ENCODE measurements at regions not wholly inside any gene's neighbourhood (a gene's known extent, or its start where the extent isn't known, plus 50 kb on each side); places are given as distances from the start of the nearest gene placed in this dataset.
A peak's percentile ranks its signal among the peaks of the same experiment; 100 is the strongest.

- intact Hi-C loops (cut with DNase I), result loop anchor here in 1 of 10 donors (10.0 kb wide), 1 partner anchor 55 kb away; no protein-coding TSS in a partner anchor
- peak overlapping the region in 1 of 12 donors; percentile 41 for H3K27ac ChIP-seq
Measured at GRCh38 chr1:226809785-226810571, 60.4 kb upstream of the PSEN2 start.

DNA sequence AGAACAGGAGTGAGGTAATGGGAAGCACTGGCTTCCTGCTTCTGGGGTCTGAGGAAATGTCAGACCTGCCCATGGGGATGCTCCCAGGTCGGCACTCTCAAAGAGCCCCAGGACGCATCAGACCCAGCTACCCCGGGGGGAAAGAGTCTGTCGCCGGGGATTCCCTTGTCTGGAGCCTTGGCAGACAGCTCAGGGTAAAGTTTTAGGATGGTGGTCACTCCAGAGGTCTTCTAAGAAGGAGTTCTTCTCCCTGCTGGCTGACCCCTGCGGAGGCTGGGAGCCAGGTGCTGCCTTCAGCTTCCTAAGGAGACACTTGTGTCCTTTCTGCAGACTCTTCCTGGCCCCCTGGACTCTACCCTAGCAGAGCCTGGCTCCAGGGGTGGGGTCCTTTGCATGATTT lies 61.9 kb upstream of the PSEN2 start:
- intact Hi-C loops (cut with DNase I), result loop anchor here in 1 of 10 donors (10.0 kb wide), 1 partner anchor 54 kb away; no protein-coding TSS in a partner anchor
- no peak for TF ChIP-seq POLR2A (IDR thresholded peaks at IDR 0.05)
- TF ChIP-seq, protein P1, sequence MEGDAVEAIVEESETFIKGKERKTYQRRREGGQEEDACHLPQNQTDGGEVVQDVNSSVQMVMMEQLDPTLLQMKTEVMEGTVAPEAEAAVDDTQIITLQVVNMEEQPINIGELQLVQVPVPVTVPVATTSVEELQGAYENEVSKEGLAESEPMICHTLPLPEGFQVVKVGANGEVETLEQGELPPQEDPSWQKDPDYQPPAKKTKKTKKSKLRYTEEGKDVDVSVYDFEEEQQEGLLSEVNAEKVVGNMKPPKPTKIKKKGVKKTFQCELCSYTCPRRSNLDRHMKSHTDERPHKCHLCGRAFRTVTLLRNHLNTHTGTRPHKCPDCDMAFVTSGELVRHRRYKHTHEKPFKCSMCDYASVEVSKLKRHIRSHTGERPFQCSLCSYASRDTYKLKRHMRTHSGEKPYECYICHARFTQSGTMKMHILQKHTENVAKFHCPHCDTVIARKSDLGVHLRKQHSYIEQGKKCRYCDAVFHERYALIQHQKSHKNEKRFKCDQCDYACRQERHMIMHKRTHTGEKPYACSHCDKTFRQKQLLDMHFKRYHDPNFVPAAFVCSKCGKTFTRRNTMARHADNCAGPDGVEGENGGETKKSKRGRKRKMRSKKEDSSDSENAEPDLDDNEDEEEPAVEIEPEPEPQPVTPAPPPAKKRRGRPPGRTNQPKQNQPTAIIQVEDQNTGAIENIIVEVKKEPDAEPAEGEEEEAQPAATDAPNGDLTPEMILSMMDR (IDR thresholded peaks at IDR 0.05), result no peak

More at GRCh38 chr1:226809785-226810571, 60.4 kb upstream of the PSEN2 start:
- no peaks in the 10 kb centered on the region for H3K36me3 ChIP-seq
- ATAC-seq (no peak), DNase-seq (no peak)
- no peaks in the 10 kb centered on the region for H3K9me3 ChIP-seq
- 90 to 92% (median 91%) methylated on average over 11 of the region's 11 CpGs for WGBS, 4 donors
- no peak overlapping the region for H3K4me3 ChIP-seq
- H3K27me3 ChIP-seq, result no peaks in the 10 kb centered on the region
- peaks cover 0 to 13% (median 11%) of the 10 kb centered on the region in 12 donors for H3K4me1 ChIP-seq
- no peak for TF ChIP-seq POLR2A (IDR thresholded peaks at IDR 0.05)

DNA sequence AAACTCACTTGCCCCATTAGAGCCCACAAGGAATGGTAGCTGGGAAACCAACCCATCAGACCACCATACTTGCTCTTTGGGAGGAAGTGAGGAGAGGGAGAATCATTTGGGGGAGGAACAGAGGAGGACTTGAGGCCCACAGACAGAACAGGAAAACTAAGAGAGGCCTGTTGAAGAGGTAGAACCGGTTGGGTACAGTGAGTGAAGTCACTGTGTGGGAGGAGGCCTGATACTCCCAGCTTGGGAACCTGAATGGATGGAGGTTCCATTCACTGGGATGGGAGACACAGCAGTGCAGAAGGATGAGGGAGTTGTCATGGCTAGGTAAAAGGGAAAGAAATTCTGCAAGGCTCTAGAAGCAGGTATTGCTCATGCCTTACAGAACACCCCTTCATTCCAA lies 63.4 kb upstream of the PSEN2 start:
- WGBS, 4 donors, result 58 to 68% (median 63%) methylated on average over 1 of the region's 1 CpG
- intact Hi-C loops (cut with DNase I), result loop anchor here in 1 of 10 donors (10.0 kb wide), 1 partner anchor 52 kb away; no protein-coding TSS in a partner anchor
- Histone ChIP-seq H3K27ac (no peak overlapping the region), H3K4me1 (no peaks in the 10 kb centered on the region), H3K4me3 (no peak overlapping the region), H3K9me3 (no peaks in the 10 kb centered on the region), H3K27me3 (no peaks in the 10 kb centered on the region), H3K36me3 (no peaks in the 10 kb centered on the region)
- ATAC-seq (no peak), DNase-seq (no peak)
- TF ChIP-seq, protein P1 (IDR thresholded peaks at IDR 0.05), result no peak
- TF ChIP-seq POLR2A (IDR thresholded peaks at IDR 0.05), result no peak

More for the DNA sequence above, 61.9 kb upstream of the PSEN2 start:
- no peak overlapping the region for H3K4me3 ChIP-seq
- H3K9me3 ChIP-seq, result no peaks in the 10 kb centered on the region
- H3K27me3 ChIP-seq, result no peaks in the 10 kb centered on the region
- ATAC-seq (no peak), DNase-seq (no peak)
- H3K27ac ChIP-seq, result no peak overlapping the region
- no peaks in the 10 kb centered on the region for H3K4me1 ChIP-seq
- H3K36me3 ChIP-seq, result no peaks in the 10 kb centered on the region
- WGBS, 4 donors, result 72 to 89% (median 83%) methylated on average over 5 to 6 of the region's 6 CpGs

DNA sequence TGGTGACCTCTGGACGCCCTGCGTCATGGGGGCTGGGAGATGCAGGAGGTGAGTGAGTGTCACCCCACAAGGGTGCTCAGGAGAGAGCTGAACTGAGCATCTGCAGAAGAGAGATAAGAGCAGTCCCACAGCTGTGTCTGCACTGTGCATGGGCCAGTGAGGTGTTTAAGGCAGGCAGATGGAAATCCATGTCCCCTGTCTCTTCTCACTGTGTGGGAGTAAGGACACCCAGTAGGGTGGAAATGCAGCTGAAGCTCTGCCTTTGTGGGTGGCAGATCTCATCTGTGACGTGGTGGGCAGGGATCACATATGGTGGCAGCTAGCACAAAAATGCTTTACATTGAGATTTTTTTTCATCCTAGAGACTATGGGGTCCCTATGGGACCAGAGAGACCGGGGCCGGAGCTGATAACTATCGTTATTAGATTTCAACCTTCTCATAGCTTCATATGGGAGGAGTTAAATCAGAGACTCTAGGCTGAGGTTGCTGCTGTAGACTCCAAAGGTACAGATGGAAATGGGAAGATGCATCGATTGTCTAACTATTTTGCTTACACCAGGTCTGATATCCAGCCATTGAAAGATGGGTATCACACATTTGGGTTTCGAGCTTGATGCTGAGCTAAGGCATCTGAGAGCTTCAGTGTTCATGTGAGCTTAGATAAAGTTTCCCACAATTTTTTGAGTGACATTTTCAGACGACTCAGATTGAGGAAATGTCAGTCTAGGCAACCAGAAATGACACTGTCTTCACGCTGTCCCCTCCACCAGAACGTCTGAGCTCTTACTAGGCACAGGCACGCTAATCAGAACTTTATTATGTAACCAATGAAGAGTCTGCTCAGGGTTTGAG lies 65.3 kb upstream of the PSEN2 start:
- Histone ChIP-seq H3K27ac (no peak overlapping the region), H3K36me3 (no peaks in the 10 kb centered on the region), H3K4me1 (peaks cover 0 to 1% (median 0%) of the 10 kb centered on the region in 12 donors), H3K27me3 (no peaks in the 10 kb centered on the region), H3K9me3 (no peaks in the 10 kb centered on the region), H3K4me3 (no peak overlapping the region)
- intact Hi-C loops (cut with DNase I), result loop anchor here in 2 of 10 donors (5.0 to 10.0 kb wide), 2 partner anchors 38 to 50 kb away; no protein-coding TSS in a partner anchor
- no peak for TF ChIP-seq POLR2A (IDR thresholded peaks at IDR 0.05)
- TF ChIP-seq, protein P1 (IDR thresholded peaks at IDR 0.05), result no peak
- DNase-seq, result no peak
- 82 to 89% (median 85%) methylated on average over 12 of the region's 12 CpGs for WGBS, 4 donors
- no peak for ATAC-seq

Data from heart left ventricle (tissue), 16 donors.